Stimulated activated naive B cell treated with anti-CD40 and anti-IgM and Interleukin-4, amounts not matched to agents 10 μg/mL and 1 μg/mL and 100 μg/mL, for 72 hours (primary cell): ENCODE measurements at regions not wholly inside any gene's neighbourhood (a gene's known extent, or its start where the extent isn't known, plus 50 kb on each side); places are given as distances from the start of the nearest gene placed in this dataset.
"Not testable (repeated sequence)": the region's sequence is repeated elsewhere in the genome, so short reads cannot be mapped to it uniquely, and the experiment has no call there.

Experiments
- ATAC-seq, 2 donors: fragments of 150-1000 bp; cut with Tn5 transposase; replicated peaks; 2 replicates each; pipeline ENCODE4 v1.10.0; 2021; ENCODE audit warnings: moderate library complexity in 1 of 2
- DNase-seq: peaks from one replicate; pipeline ENCODE4 v3.0.0; 2021
- H3K27ac Mint-ChIP-seq: one replicate; pipeline ENCODE4 v1.8.0; 2022; ENCODE audit warnings: mild to moderate bottlenecking, mixed read lengths
- H3K27me3 Mint-ChIP-seq, 2 donors: one replicate each; pipeline ENCODE4 v1.8.0; 2022; ENCODE audit warnings: mixed read lengths in 2 of 2
- H3K36me3 Mint-ChIP-seq, 2 donors: one replicate each; pipeline ENCODE4 v1.8.0; 2022; ENCODE audit warnings: mixed read lengths in 2 of 2, mild to moderate bottlenecking in 1 of 2
- H3K4me1 Mint-ChIP-seq, 2 donors: one replicate each; pipeline ENCODE4 v1.8.0; 2022; ENCODE audit warnings: mixed read lengths in 2 of 2, mild to moderate bottlenecking in 1 of 2
- H3K4me3 Mint-ChIP-seq, 2 donors: one replicate each; pipeline ENCODE4 v1.8.0; 2022; ENCODE audit warnings: mild to moderate bottlenecking in 2 of 2, mixed read lengths in 2 of 2, moderate library complexity in 1 of 2
- H3K9me3 Mint-ChIP-seq, 2 donors: one replicate each; pipeline ENCODE4 v1.8.0; 2022; ENCODE audit warnings: mixed read lengths in 2 of 2, mild to moderate bottlenecking in 1 of 2

- H3K4me1 Mint-ChIP-seq: peaks cover 20 to 38% of the 10 kb centered on the region in 2 donors
- H3K27ac Mint-ChIP-seq, DNase-seq, H3K27me3 Mint-ChIP-seq, H3K9me3 Mint-ChIP-seq, ATAC-seq, H3K36me3 Mint-ChIP-seq, H3K4me3 Mint-ChIP-seq: not testable (repeated sequence)
These were observed 91.2 kb downstream of the GADD45G start for GRCh38 chr9:89695979-89696378.

- H3K4me3 Mint-ChIP-seq: no peak overlapping the region
- H3K4me1 Mint-ChIP-seq: peaks cover 18 to 37% of the 10 kb centered on the region in 2 donors
- H3K36me3 Mint-ChIP-seq: peaks cover 0 to 4% of the 10 kb centered on the region in 2 donors
- H3K27ac Mint-ChIP-seq: peak overlapping the region; percentile 56
- peaks cover 0 to 9% of the 10 kb centered on the region in 2 donors for H3K27me3 Mint-ChIP-seq
- DNase-seq (no peak), ATAC-seq (no peak)
- no peaks in the 10 kb centered on the region for H3K9me3 Mint-ChIP-seq
These were observed 92.0 kb downstream of the GADD45G start for GRCh38 chr9:89696780-89697179.

GRCh38 chr9:89697553-89697952, 92.7 kb downstream of the GADD45G start:
- Mint-ChIP-seq H3K27ac (no peak overlapping the region), H3K27me3 (peaks cover 0 to 9% of the 10 kb centered on the region in 2 donors), H3K9me3 (no peaks in the 10 kb centered on the region), H3K4me1 (peaks cover 19 to 44% of the 10 kb centered on the region in 2 donors), H3K36me3 (peaks cover 0 to 4% of the 10 kb centered on the region in 2 donors), H3K4me3 (no peak overlapping the region)
- ATAC-seq (no peak), DNase-seq (no peak)

- H3K27ac Mint-ChIP-seq: peak overlapping the region; percentile 42
- peaks cover 25 to 51% of the 10 kb centered on the region in 2 donors for H3K4me1 Mint-ChIP-seq
- ATAC-seq (no peak), DNase-seq (no peak)
- H3K4me3 Mint-ChIP-seq: no peak overlapping the region
- peaks cover 3 to 5% of the 10 kb centered on the region in 2 donors for H3K27me3 Mint-ChIP-seq
- H3K9me3 Mint-ChIP-seq: no peaks in the 10 kb centered on the region
- H3K36me3 Mint-ChIP-seq: peaks cover 0 to 4% of the 10 kb centered on the region in 2 donors
These were observed 93.7 kb downstream of the GADD45G start for GRCh38 chr9:89698411-89699005.

GRCh38 chr9:89699646-89700045, 94.8 kb downstream of the GADD45G start:
- DNase-seq (no peak), ATAC-seq (no peak)
- peaks cover 3 to 5% of the 10 kb centered on the region in 2 donors for H3K27me3 Mint-ChIP-seq
- H3K9me3 Mint-ChIP-seq: no peaks in the 10 kb centered on the region
- peak overlapping the region; percentile 94 for H3K27ac Mint-ChIP-seq
- peak overlapping the region; percentile 20 to 52 for H3K4me3 Mint-ChIP-seq
- H3K4me1 Mint-ChIP-seq: peaks cover 32 to 63% of the 10 kb centered on the region in 2 donors
- H3K36me3 Mint-ChIP-seq: peaks cover 3 to 4% of the 10 kb centered on the region in 2 donors

GRCh38 chr9:89701221-89701798, 96.5 kb downstream of the GADD45G start:
- ATAC-seq (peak; percentile 93 to 96), DNase-seq (peak; percentile 92)
- peaks cover 3 to 4% of the 10 kb centered on the region in 2 donors for H3K36me3 Mint-ChIP-seq
- peak overlapping the region; percentile 91 for H3K27ac Mint-ChIP-seq
- H3K27me3 Mint-ChIP-seq: peaks cover 3 to 5% of the 10 kb centered on the region in 2 donors
- no peaks in the 10 kb centered on the region for H3K9me3 Mint-ChIP-seq
- peaks cover 42 to 77% of the 10 kb centered on the region in 2 donors for H3K4me1 Mint-ChIP-seq
- peak overlapping the region; percentile 60 to 70 for H3K4me3 Mint-ChIP-seq

GRCh38 chr9:89702401-89702800, 97.6 kb downstream of the GADD45G start:
- Mint-ChIP-seq H3K4me1 (peaks cover 46 to 82% of the 10 kb centered on the region in 2 donors), H3K9me3 (no peaks in the 10 kb centered on the region), H3K36me3 (peaks cover 3 to 4% of the 10 kb centered on the region in 2 donors), H3K27ac (no peak overlapping the region), H3K4me3 (peak overlapping the region in 1 of 2 donors; percentile 57), H3K27me3 (peaks cover 3 to 5% of the 10 kb centered on the region in 2 donors)
- ATAC-seq: no peak
- DNase-seq: no peak

- no peaks in the 10 kb centered on the region for H3K9me3 Mint-ChIP-seq
- H3K4me1 Mint-ChIP-seq: peaks cover 45 to 77% of the 10 kb centered on the region in 2 donors
- DNase-seq: no peak
- peak overlapping the region; percentile 52 for H3K27ac Mint-ChIP-seq
- ATAC-seq: no peak
- peaks cover 6 to 8% of the 10 kb centered on the region in 2 donors for H3K36me3 Mint-ChIP-seq
- H3K27me3 Mint-ChIP-seq: peaks cover 0 to 5% of the 10 kb centered on the region in 2 donors
- H3K4me3 Mint-ChIP-seq: no peak overlapping the region
These were observed 100.8 kb downstream of the GADD45G start for GRCh38 chr9:89705651-89706050.

- H3K36me3 Mint-ChIP-seq: peaks cover 6 to 8% of the 10 kb centered on the region in 2 donors
- H3K4me1 Mint-ChIP-seq: peaks cover 45 to 76% of the 10 kb centered on the region in 2 donors
- no peaks in the 10 kb centered on the region for H3K9me3 Mint-ChIP-seq
- H3K27me3 Mint-ChIP-seq: peaks cover 0 to 5% of the 10 kb centered on the region in 2 donors
- no peak for DNase-seq
- no peak for ATAC-seq
- no peak overlapping the region for H3K27ac Mint-ChIP-seq
- peak overlapping the region in 1 of 2 donors; percentile 39 for H3K4me3 Mint-ChIP-seq
These were observed 101.3 kb downstream of the GADD45G start for GRCh38 chr9:89706086-89706485.

GRCh38 chr9:89706731-89707191, 101.9 kb downstream of the GADD45G start:
- Mint-ChIP-seq H3K4me1 (peaks cover 42 to 71% of the 10 kb centered on the region in 2 donors), H3K9me3 (no peaks in the 10 kb centered on the region), H3K27ac (peak overlapping the region; percentile 87), H3K4me3 (peak overlapping the region; percentile 31 to 36), H3K36me3 (peaks cover 6 to 8% of the 10 kb centered on the region in 2 donors), H3K27me3 (peaks cover 0 to 5% of the 10 kb centered on the region in 2 donors)
- ATAC-seq: peak; percentile 83 to 90
- peak; percentile 32 for DNase-seq

GRCh38 chr9:89710697-89711096, 105.9 kb downstream of the GADD45G start:
- H3K27ac Mint-ChIP-seq: no peak overlapping the region
- DNase-seq: no peak
- ATAC-seq: no peak
- H3K4me1 Mint-ChIP-seq: peaks cover 26 to 41% of the 10 kb centered on the region in 2 donors
- H3K27me3 Mint-ChIP-seq: no peaks in the 10 kb centered on the region
- H3K4me3 Mint-ChIP-seq: no peak overlapping the region
- H3K9me3 Mint-ChIP-seq: no peaks in the 10 kb centered on the region
- H3K36me3 Mint-ChIP-seq: peaks cover 3 to 11% of the 10 kb centered on the region in 2 donors

- Mint-ChIP-seq H3K36me3 (peaks cover 3 to 11% of the 10 kb centered on the region in 2 donors), H3K4me1 (peaks cover 24 to 41% of the 10 kb centered on the region in 2 donors), H3K27me3 (no peaks in the 10 kb centered on the region), H3K9me3 (no peaks in the 10 kb centered on the region), H3K27ac (no peak overlapping the region), H3K4me3 (no peak overlapping the region)
- no peak for DNase-seq
- no peak for ATAC-seq
These were observed 107.1 kb downstream of the GADD45G start for GRCh38 chr9:89711866-89712265.

- no peaks in the 10 kb centered on the region for H3K27me3 Mint-ChIP-seq
- no peaks in the 10 kb centered on the region for H3K9me3 Mint-ChIP-seq
- DNase-seq: no peak
- no peak overlapping the region for H3K4me3 Mint-ChIP-seq
- ATAC-seq: no peak
- H3K27ac Mint-ChIP-seq: no peak overlapping the region
- peaks cover 3 to 11% of the 10 kb centered on the region in 2 donors for H3K36me3 Mint-ChIP-seq
- peaks cover 23 to 41% of the 10 kb centered on the region in 2 donors for H3K4me1 Mint-ChIP-seq
These were observed 107.5 kb downstream of the GADD45G start for GRCh38 chr9:89712283-89712682.

GRCh38 chr9:89714321-89714720, 109.5 kb downstream of the GADD45G start:
- Mint-ChIP-seq H3K36me3 (peaks cover 0 to 5% of the 10 kb centered on the region in 2 donors), H3K4me3 (no peak overlapping the region), H3K27me3 (no peaks in the 10 kb centered on the region), H3K9me3 (peaks cover 0 to 2% of the 10 kb centered on the region in 2 donors), H3K4me1 (peaks cover 21 to 28% of the 10 kb centered on the region in 2 donors), H3K27ac (no peak overlapping the region)
- DNase-seq (no peak), ATAC-seq (no peak)
